ENCODE measurements at regions not wholly inside any gene's neighbourhood (a gene's known extent, or its start where the extent isn't known, plus 50 kb on each side); places are given as distances from the start of the nearest gene placed in this dataset.
"Not testable (repeated sequence)": the region's sequence is repeated elsewhere in the genome, so short reads cannot be mapped to it uniquely, and the experiment has no call there.

DNA sequence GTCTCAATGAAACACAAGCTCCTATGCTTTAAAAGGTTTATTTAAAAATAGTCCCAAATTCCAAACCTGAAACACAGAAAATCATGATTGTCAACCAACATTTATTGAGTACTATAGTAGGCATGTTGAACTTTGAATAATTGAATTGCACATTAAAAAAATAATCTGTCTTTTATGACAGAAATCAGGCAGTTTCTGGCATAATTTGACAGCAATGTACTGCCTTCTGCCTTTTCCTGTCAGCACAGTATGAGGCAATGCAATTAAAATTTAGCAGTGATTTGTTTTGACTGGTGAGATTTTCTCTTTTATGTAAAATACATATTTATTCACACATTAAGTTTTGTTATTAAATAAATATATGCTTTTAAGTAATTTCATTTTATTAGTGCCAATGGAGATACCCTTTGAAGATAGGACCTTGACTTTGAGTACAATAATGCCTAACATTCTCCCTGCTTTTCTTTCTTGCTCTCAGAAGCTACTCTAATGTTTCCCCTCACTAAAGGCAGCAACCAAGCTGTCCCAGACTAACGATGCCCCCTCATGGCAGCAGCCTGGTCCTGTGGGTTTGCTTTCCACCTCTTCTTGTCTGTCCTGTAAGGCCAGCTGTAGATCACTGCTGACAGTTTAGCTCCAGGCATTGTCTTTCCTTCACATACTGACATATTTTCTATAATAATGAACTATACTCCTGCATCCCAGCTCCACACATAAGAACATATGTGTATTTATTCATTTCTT, 346.7 kb downstream of the IL20RB start:
- DNase-seq = no peak

DNA sequence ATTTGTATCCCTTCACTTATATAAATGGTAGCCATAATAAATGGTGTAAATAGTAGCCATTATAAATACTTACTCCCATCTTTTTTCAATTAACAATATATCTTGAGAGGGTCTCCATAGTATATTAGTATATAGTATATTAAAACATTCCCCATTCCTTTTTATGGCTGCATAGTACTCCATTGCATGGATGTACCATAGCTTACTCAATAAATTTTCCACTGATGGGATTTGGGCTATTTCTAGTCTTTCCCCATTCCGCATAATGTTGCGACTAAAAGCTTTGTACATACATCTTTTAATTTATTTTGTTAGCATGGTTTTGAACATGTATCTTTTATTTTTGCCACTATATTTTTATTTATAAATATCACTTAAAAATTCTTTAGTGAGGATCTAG, 366.3 kb downstream of the IL20RB start:
- no peak for DNase-seq

DNA sequence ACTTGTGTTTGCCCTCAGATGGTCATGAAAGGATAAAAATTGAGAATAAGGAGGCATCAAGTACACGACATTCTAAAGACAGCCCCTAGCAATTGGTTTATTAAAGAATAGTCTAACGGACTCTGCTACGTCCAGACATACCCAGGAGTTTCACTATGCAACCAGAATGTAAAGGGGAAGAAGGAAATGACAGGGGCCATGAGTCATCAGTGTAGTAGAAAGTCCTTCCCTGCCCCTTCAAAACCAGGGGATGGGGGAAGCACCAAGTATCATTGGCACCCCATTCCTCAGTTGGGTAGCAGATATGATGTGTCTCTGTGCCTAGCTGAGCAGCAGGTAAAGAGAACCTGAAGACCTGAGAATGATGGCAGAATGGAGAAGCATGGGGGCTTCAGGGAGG, 367.4 kb downstream of the IL20RB start:
- DNase-seq = no peak

DNA sequence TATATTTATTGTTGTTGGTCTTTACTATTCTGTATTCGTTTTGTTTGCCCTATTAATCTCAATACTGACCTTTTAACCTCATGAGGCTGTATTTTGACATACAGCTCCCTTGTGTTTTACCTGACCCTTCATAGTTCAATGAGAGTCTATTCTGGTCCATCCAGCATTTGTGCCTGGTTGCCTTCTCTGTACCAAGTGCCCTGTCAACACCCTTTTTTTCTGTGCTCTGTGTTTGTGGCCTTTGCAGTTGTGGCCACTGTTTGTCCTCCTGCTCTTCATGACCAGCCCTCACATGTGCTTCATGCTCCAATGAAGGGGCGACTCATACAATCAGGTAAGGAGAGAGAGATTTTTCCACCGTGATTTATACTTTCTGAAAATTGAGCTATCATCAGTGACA, 368.2 kb downstream of the IL20RB start:
- DNase-seq = no peak

DNA sequence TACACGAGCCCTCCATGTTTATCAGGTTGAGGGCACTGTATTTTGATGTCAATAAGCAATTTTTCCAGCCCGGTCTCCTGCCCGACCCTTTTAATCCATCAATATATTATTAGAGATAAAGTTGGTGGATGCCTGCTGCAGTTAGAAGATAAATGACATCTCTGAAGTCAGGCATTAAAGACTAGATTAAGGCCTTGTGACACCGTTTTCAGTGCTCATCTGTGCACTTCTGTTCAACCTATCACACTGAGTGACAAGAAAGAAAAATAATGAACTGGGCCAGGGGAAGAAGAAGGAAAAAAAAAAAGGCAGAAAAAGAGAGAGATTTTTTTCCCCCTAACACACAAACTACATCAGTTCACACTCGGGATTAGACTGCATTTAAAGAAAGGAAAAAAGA, 371.8 kb downstream of the IL20RB start:
- DNase-seq = no peak

DNA sequence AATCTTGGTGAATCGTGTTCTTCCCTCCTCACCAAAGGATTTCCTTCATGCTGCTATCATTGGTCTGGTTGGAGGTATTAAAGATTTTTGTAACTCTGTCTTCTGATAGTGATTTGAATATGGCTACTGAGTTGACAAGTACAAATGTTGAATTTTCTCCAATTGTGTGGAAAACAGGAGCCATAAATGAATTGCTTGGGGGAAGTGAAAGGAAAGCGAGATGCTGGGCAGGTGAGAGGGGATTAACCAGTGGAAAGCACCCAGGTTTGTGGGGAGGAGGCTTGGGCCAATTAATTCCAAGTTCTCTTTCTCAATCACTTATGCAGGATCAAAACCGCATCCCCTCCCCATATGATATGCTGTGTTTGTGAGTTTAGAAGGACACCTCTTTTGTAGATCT, 372.5 kb downstream of the IL20RB start:
- DNase-seq = no peak

DNA sequence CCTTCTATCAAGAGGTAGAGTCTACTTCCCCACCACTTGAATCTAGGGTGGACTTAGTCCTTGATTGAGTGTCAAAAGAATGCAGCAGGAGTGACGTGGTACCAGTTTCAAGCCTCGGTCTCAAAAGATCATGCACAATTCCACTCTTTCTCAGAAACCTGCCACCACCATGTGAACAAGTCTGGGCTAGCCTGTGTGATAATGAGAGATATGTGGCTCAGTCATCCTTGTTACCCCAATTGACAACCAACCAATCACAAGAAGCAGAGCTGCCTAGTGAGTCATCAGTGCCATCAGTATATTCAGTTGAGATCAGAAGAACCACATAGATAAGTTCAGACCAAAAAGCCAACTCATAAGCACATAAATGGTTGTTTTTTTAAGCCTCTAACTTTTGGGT, 374.5 kb downstream of the IL20RB start:
- no peak for DNase-seq

DNA sequence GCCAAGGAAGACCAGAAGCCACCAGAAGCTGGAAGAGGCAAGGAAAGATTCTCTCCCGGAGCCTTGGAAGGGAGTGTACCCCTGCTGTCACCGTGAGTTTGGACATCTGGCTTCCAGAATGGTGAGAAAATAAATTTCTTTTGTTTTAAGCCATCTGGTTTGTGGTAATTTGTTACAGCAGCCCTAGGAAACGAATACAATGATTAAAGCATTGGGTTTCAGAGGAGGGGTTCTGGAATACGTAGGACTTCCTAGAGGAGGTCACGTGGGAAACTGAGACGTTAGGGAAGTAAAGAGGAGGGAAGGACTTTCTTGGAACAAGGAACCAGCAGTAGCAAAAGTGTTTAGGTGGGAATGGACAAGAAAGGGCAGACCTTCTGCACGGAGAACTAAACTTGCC, 377.7 kb downstream of the IL20RB start:
- DNase-seq = no peak

DNA sequence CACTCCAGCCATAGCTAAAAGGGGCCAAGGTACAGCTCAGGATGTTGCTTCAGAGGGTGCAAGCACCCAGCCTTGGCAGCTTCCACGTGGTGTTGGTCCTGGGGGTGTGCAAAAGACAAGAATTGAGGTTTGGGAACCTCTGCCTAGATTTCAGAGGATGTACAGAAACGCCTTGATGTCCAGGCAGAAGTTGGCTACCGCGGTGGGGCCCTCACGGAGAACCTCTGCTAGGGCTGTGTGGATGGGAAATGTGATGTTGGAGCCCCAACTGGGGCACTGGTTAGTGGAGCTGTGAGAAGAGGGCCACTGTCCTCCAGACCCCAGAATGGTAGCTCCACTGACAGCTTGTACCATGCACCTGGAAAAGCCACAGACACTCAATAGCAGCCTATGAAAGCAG, 380.6 kb downstream of the IL20RB start:
- not testable (repeated sequence) for DNase-seq

DNA sequence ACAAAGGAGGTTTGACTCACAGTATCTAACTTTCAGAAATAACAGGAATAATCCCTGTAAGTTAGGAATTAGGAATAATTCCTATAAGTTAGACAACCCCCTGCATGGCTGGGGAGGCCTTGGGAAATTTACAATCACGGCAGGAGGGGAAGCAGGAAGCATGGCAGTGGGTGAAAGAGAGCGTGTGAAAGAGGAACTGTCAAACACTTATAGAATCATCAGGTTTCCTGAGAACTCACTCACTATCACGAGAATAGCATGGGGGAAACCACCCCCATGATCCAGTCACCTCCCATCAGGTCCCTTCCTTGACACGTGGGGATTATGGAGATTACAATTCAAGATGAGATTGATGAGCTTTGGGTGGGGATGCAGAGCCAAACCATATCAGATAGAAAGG, 385.5 kb downstream of the IL20RB start:
- peak; percentile 3 for DNase-seq

DNA sequence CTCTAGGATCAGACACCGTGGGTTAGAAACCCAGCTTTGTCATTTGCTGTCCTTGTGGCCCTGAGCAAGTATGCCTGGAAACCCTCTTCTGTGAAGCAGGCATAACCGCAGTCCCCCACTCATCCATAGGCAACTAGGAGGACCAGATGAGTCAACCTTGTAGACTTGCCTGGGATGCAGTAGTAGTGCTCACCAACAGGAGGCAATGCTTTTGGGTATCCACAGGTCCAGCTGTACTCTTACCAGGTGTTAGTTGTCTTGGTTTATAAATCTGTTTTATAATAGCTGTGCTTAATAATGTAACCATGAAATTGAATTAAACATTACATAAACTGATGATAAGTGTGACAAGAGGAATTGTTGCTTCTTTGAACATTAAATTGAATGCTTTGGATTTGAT, 389.3 kb downstream of the IL20RB start:
- no peak for DNase-seq

DNA sequence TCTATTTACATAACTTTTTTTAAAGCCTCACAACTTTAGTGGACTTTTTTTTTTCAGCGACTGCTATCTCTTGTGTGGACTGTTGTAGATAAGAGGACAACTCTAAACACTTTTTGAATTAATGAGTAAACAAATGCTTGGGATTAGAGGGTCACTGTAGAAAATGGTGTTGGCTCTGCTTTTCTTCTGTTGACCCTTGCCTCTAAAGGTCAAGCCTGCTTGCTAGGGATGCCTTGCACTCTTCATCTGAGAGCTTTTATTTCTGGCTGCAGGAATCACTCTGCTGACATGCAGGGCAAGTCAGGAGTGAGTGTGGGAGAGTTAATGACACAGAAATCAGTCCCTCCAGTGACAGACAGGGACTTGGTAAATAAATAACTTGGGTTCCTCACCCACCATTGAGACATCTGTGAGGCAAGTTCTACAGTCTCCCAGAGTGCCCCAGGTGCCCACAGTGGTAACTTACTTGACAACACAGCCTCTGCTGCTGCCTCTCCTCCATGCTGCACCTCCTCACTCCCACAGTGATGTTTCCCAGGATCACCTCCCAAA, 390.1 kb downstream of the IL20RB start:
- DNase-seq = no peak

DNA sequence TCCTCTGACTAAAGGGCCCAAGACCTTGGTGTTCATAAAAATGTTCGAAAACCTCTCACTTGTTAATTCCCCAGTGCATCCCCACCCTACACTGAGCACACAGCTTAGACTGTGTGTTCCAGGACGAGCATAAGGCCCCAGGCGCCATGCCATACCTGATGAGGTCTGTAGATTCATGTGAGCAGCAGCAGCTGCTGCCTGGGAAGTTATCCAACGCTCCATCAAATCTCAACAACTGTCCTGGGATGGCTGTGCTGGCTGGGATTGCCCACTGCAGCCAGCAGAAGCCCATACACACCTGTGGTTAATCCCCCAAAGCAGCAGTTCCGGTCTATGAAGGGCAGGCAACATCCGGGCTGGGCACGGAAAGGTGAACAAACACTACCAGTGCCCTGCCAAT, 391.2 kb downstream of the IL20RB start:
- no peak for DNase-seq

DNA sequence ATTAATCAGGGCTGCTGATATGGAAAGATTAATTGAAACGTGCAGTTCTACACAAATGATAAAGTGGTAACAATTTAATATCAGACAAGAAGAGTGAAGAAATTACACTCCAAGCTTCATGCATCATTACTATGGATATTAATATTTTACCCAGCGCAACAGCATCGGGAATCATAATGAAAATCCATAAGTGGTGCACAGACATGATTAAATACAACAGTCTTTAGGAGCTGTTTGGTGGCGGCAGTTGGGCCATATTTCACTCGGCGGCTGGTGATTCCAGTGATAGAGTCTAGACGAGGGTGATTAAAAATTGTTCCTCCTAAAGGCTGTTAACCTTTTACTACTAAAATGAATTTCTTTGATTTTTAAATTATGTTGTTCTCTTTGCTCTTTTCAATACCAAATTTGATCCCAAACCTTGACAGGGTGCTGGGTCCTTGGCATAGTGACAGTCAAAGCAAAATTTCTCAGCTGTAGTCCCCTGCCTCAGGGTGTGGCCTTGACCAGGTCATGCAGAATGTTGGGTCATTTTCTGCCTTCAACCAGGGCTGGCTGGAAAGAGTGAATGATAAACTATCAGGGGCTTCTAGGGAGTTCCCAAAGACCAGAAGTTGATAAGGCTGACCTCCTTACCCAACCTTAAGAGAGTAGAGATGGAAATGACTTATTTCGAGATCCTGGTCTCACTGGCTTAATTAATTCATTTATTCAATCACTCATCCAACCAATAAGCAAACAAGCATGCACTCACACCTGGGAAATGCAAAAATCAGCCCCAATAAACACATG, 392.0 kb downstream of the IL20RB start:
- no peak for DNase-seq

DNA sequence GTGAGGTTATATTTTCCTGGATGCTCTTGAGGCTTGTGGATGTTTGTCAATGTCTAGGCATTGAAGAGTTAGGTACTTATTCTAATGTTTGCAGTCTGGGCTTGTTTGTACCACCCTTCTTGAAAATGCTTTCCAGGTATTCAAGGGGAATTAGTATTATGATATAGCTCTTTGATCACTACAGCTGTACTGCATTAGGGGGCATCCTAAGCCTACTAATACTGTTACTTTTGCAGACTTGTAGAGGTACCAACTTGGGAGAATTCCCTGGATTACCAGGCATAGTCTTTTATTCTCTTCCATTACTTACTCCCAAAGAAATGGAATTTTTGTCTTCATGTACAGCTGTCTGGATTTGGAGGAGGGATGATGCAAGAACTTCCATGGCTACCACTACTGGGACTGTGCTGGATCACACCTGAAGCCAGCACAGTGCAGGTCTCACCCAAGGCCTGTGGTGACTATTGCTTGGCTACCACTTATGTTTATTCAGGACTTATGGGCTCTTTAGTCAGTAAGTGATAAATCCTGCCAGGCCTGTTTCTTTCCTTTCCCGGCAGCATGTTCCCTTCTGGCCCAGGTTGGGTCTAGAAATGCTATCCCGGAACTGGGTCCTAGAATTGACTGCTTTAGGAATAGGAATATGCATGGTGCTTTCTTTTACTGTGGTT, 402.9 kb downstream of the IL20RB start:
- DNase-seq = no peak

DNA sequence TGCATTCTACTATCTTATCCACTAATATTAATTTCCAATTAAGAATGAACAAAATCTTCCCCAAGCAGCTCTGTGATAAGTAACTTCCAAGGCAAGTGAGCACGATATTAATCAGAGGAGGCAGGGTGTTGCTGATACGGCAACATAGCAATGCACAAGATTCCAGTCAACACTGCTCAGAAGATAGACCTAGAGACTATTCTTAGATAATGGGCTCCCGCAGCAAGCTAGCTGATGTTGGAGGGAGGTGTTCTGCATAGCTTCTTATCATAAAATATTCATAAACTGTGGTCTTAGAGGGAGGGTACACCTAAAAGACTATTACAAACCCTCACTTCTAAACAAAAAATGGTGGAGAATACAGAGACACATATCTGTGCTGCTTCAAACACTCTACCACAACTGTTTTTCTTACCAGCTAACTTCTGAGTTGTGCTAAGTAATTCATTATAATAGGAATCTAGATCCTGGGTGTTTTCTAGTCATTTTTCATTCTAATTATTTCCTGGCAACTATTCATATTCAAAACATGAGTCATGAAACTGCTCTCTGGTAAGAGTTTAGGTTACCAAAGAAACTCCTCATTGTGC, 382.0 kb upstream of the SOX14 start:
- DNase-seq = no peak

DNA sequence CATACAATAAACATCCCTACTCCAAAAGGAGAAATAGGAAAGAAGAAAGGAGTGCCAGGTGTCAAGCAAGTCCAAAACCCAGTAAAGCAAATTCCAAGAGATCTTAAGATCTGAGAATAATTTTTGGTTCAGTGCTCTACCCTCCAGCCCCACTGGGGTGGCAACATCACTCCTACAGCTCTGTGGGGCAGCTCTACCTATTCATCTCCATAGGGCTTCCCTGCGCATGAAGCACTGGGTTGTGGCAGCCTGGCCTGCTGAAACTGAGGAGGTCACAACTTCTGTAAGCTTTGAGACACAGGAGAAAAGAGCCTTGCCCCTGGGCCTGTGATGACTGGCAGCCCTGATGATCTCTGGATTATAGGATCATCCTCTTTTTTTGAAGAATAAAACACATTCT, 378.2 kb upstream of the SOX14 start:
- no peak for DNase-seq

DNA sequence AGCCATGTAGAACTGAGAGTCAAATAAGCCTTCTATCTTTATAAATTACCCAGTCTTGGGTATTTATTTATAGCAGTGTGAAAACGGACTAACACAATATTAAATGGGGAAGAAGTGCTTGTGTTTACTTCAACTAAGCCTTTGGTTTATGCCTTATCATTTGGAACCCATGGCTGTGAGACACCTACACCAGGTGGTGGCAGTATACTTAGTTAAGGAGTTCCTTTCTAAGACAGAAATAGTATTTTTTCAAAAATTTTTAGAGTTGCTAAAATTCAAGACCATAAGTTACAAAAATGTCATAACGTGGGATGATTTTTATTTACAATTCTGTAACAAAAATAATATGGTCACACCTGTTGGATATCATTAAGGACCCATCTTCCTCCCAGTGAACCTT, 354.5 kb upstream of the SOX14 start:
- DNase-seq = no peak

DNA sequence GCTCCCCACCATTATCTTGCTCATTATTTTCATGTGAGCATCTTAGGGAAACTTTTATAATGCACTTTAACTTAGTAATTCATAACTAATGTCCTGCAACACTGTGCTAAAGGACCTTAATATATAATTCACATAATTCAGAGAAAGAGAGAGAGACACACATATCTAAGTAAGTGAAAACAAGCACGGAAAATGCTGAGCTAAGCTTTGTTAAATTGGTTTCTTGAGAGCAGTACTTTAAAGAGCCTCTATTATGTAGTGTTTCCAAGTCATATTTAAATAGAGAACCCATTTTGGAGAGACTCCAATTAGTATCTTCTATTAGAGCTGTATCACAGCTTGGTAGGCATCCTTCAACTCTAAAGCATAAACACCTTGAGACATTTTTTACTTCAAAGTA, 354.1 kb upstream of the SOX14 start:
- no peak for DNase-seq

DNA sequence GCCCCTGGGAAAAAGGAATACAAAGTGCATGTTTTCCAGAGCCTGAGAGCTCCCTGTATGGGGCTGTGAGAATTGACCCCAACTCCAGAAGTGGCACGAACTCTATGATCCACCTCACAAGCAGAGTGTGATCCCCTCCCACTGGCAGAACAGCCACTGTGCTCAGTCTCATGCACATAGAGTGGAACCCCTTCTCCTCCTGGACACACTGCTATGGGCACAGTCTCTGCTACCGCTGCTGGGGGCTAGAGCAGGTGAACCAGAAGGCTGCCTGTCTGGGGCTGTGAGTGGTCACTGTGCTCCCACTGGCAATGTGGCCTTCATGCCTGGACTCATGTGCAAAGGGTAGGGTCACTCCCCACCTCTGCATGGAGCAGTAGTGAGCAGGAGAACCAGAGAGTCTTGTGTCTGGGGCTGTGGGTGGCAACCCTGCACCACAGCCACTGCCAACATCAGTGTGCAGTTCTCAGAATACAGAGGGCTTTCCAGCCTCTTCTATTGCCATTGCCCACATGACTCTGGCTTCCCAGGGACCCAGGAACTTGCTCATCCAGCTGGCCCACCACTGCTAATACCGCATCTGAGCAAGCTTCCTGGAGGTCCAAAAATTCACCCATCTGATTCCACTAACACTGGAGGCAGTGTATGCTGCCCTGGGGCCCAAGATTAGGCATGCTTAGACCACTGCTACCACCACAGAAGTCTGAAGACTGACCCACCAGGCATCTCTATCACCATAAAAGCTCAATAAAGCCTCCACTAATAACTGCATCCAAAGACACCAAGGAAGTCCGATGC, 343.7 kb upstream of the SOX14 start:
- DNase-seq = no peak

DNA sequence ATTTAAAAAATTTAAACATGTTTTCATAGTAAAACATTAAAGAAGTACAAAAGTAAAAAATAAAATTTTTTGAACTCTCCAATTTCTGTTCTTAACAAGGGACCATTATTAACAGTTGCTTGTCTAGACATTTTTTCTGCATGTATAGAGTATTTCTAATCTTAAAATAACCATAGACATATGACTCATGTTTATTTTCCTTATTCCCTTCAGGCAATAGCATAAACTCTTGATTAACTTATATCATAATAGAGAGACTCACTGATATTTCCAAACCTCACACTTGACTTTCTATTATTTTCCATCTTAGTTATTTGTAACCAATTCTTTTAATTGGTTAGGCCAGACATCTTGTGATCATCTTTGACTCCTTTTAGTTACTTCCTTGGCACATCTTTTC, 325.6 kb upstream of the SOX14 start:
- no peak for DNase-seq

DNA sequence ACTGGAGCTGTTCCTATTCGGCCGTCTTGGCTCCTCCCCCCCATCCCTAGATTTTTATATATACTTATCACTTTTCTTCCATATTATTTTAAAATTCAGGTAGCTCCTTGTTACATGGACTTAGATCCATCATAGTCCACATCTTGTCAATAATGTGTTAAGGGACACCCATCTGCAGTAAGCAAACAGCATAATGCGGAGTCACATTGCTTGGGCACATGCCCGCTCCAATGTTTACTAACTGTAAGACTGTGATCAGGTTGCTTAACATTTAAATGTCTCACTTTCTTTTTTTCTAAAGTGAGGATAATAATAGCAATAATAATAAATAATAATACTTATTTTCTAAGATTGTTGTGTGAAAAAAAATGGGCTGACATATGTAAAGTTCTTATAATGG, 303.2 kb upstream of the SOX14 start:
- no peak for DNase-seq

DNA sequence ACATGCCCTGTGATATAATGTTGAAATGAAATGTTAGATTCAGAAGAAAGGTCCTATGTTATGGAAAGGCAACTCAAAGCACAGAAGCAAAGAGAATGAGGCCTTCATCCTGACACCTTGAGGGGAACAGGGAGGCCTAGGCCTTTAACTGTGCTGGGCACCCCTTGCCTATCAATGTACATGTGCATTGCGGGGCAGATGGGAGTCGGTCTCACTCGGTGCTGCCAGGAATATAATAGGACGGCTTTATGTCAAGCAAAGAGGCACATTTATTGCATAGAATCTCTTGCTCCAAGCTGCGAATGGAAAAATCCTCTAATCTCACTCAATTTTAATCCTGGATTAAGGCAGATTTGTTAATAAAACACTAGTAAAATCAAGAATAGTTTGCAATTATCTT, 301.0 kb upstream of the SOX14 start:
- no peak for DNase-seq

Data from suppressor macrophage treated with lipopolysaccharide for 4 hours (primary cell).